Endothelial cell of umbilical vein (primary cell): ENCODE measurements at regions not wholly inside any gene's neighbourhood (a gene's known extent, or its start where the extent isn't known, plus 50 kb on each side); places are given as distances from the start of the nearest gene placed in this dataset.

Source experiments
- CTCF ChIP-seq, 2 donors: IDR thresholded peaks; 1 replicate in 1 of 2; 2 replicates in 1 of 2; pipeline ENCODE4 v1.5.1; 2011; ENCODE audit warnings: low read length in 2 of 2, mild to moderate bottlenecking in 2 of 2, moderate library complexity in 2 of 2, control low read depth in 1 of 2, inconsistent platforms in 1 of 2, low read depth in 1 of 2; ENCODE audit not compliant: insufficient read depth in 1 of 2; ENCODE audit errors: extremely low read depth in 1 of 2
- EZH2 ChIP-seq: IDR thresholded peaks from 2 replicates; pipeline ENCODE4 v1.6.1; 2012; ENCODE audit warnings: borderline replicate concordance, low read depth, mild to moderate bottlenecking, moderate library complexity, low read length, inconsistent platforms; ENCODE audit not compliant: severe bottlenecking
- FOS ChIP-seq: IDR thresholded peaks from 2 replicates; pipeline ENCODE4 v1.6.1; 2011; ENCODE audit warnings: mild to moderate bottlenecking, low read length, moderate library complexity, borderline replicate concordance; ENCODE audit not compliant: insufficient read depth
- JUN ChIP-seq: IDR thresholded peaks from 2 replicates; pipeline ENCODE4 v1.6.1; 2011; ENCODE audit warnings: borderline replicate concordance, low read depth; ENCODE audit not compliant: insufficient read length, insufficient read depth
- MYC ChIP-seq: IDR thresholded peaks from one replicate; pipeline ENCODE4 v1.6.1; 2011; ENCODE audit warnings: mild to moderate bottlenecking, low read depth, low read length
- POLR2A ChIP-seq: IDR thresholded peaks from 2 replicates; pipeline ENCODE4 v1.6.1; 2012; ENCODE audit warnings: low read depth, mild to moderate bottlenecking, control low read depth, low read length
- POLR2AphosphoS5 ChIP-seq: IDR thresholded peaks from 2 replicates; pipeline ENCODE4 v1.6.1; 2012; ENCODE audit warnings: low read depth, mild to moderate bottlenecking, control low read depth, low read length, moderate library complexity; ENCODE audit not compliant: insufficient read depth
- TF ChIP-seq, protein P1 (sequence below): IDR thresholded peaks from 2 replicates; pipeline ENCODE4 v1.6.1; 2011; ENCODE audit not compliant: insufficient read depth, insufficient read length

DNA sequence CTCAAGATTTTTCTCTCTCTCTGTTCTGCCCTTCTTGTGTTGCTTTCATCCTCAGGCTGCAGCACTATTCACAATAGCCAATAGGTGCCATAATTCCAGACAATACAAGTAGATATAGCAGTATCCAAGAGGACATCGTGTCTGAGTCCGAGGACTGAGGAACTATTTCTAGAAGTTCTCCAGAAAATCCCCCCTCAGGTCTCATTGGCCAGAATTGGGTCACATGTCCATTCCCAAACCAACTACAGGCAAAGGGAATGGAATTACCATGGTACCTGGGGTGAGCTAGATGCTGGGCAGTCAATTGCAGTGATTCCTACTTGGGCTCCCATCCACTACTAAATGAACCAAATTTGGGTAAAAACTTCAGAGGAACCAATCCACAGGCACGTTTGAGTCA is 301.9 kb upstream of the RASGEF1B start:
- TF ChIP-seq CTCF (IDR thresholded peaks at IDR 0.05; ENCODE audit: extremely low read depth in 1 of 2, insufficient read depth in 1 of 2, low read depth in 1 of 2, low read length in 2 of 2) (no peak), POLR2A (no peak), POLR2AphosphoS5 (no peak), MYC (no peak), EZH2 (no peak), JUN (no peak), FOS (no peak)
- TF ChIP-seq, protein P1, sequence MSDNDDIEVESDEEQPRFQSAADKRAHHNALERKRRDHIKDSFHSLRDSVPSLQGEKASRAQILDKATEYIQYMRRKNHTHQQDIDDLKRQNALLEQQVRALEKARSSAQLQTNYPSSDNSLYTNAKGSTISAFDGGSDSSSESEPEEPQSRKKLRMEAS: no peak
